H9 (cell line): ENCODE measurements at regions not wholly inside any gene's neighbourhood (a gene's known extent, or its start where the extent isn't known, plus 50 kb on each side); places are given as distances from the start of the nearest gene placed in this dataset.

Source experiments
- DNase-seq: peaks from one replicate; pipeline ENCODE4 v3.0.0-alpha.2; 2017
- H2AFZ ChIP-seq: one replicate; pipeline ENCODE4 v1.6.1; 2013; ENCODE audit warnings: mild to moderate bottlenecking, low read length, control low read depth, moderate library complexity
- H2AK5ac ChIP-seq: 2 replicates; pipeline ENCODE4 v1.6.1; 2013; ENCODE audit warnings: low read length, control low read depth, mixed read lengths; ENCODE audit not compliant: insufficient read length
- H2BK120ac ChIP-seq: one replicate; pipeline ENCODE4 v1.6.1; 2013; ENCODE audit warnings: low read depth, mild to moderate bottlenecking, low read length, control low read depth, inconsistent platforms; ENCODE audit not compliant: poor library complexity, severe bottlenecking
- H2BK12ac ChIP-seq: 2 replicates; pipeline ENCODE4 v1.6.1; 2013; ENCODE audit warnings: low read length, control low read depth, mixed read lengths, low read depth; ENCODE audit not compliant: insufficient read length
- H2BK15ac ChIP-seq: 2 replicates; pipeline ENCODE4 v1.6.1; 2013; ENCODE audit warnings: low read depth, low read length, control low read depth
- H2BK20ac ChIP-seq: one replicate; pipeline ENCODE4 v1.6.1; 2013; ENCODE audit warnings: low read depth, mild to moderate bottlenecking, low read length, control low read depth, inconsistent platforms; ENCODE audit not compliant: poor library complexity, severe bottlenecking
- H2BK5ac ChIP-seq: 2 replicates; pipeline ENCODE4 v1.6.1; 2013; ENCODE audit warnings: low read length, control low read depth, mixed read lengths; ENCODE audit not compliant: insufficient read length
- H3K14ac ChIP-seq: 2 replicates; pipeline ENCODE4 v1.6.1; 2013; ENCODE audit warnings: low read length, control low read depth; ENCODE audit not compliant: insufficient read depth
- H3K18ac ChIP-seq: 2 replicates; pipeline ENCODE4 v1.6.1; 2013; ENCODE audit warnings: low read depth, mild to moderate bottlenecking, mixed read lengths, low read length, control low read depth; ENCODE audit not compliant: insufficient read length
- H3K23ac ChIP-seq: 2 replicates; pipeline ENCODE4 v1.6.1; 2013; ENCODE audit warnings: low read length, control low read depth, mixed read lengths, low read depth; ENCODE audit not compliant: insufficient read length
- H3K23me2 ChIP-seq: 2 replicates; pipeline ENCODE4 v1.6.1; 2013; ENCODE audit warnings: low read depth, mild to moderate bottlenecking, mixed read lengths, low read length, control low read depth; ENCODE audit not compliant: insufficient read length, poor library complexity, severe bottlenecking
- H3K27ac ChIP-seq: 2 replicates; pipeline ENCODE4 v1.5.1; 2013; ENCODE audit warnings: low read length, control low read depth, mixed read lengths, low read depth; ENCODE audit not compliant: insufficient read length
- H3K27me3 ChIP-seq: 2 replicates; pipeline ENCODE4 v1.6.1; 2013; ENCODE audit warnings: low read length, control low read depth, inconsistent platforms; ENCODE audit not compliant: insufficient read depth
- H3K4ac ChIP-seq: 2 replicates; pipeline ENCODE4 v1.6.1; 2013; ENCODE audit warnings: low read depth, mild to moderate bottlenecking, control low read depth, inconsistent platforms, low read length, moderate library complexity
- H3K4me1 ChIP-seq: 2 replicates; pipeline ENCODE4 v1.6.1; 2013; ENCODE audit warnings: low read length, control low read depth, inconsistent platforms; ENCODE audit not compliant: insufficient read depth
- H3K4me2 ChIP-seq: 2 replicates; pipeline ENCODE4 v1.6.1; 2013; ENCODE audit warnings: low read length, control low read depth, mixed read lengths; ENCODE audit not compliant: insufficient read length, insufficient read depth
- H3K56ac ChIP-seq: 2 replicates; pipeline ENCODE4 v1.6.1; 2013; ENCODE audit warnings: low read depth, mild to moderate bottlenecking, mixed read lengths, low read length, control low read depth; ENCODE audit not compliant: insufficient read length
- H3K79me1 ChIP-seq: 2 replicates; pipeline ENCODE4 v1.6.1; 2013; ENCODE audit warnings: low read depth, mild to moderate bottlenecking, moderate library complexity, low read length, control low read depth, inconsistent platforms; ENCODE audit not compliant: insufficient read depth, poor library complexity, severe bottlenecking
- H3K79me2 ChIP-seq: 2 replicates; pipeline ENCODE4 v1.6.1; 2013; ENCODE audit warnings: low read length, control low read depth, inconsistent platforms; ENCODE audit not compliant: insufficient read depth
- H3K9ac ChIP-seq: 2 replicates; pipeline ENCODE4 v1.6.1; 2013; ENCODE audit warnings: low read length, control low read depth, mixed read lengths; ENCODE audit not compliant: insufficient read length; ENCODE audit errors: extremely low read depth
- H3K9me3 ChIP-seq: one replicate; pipeline ENCODE4 v1.6.1; 2013; ENCODE audit warnings: low read depth, low read length, inconsistent platforms; ENCODE audit not compliant: control insufficient read depth
- H3T11ph ChIP-seq: one replicate; pipeline ENCODE4 v1.6.1; 2013; ENCODE audit warnings: mild to moderate bottlenecking, low read length, control low read depth, inconsistent platforms
- H4K20me1 ChIP-seq: one replicate; pipeline ENCODE4 v1.6.1; 2013; ENCODE audit not compliant: control insufficient read depth, insufficient read length, insufficient read depth
- H4K5ac ChIP-seq: 2 replicates; pipeline ENCODE4 v1.6.1; 2013; ENCODE audit warnings: low read depth, mild to moderate bottlenecking, mixed read lengths, low read length, control low read depth; ENCODE audit not compliant: insufficient read length
- H4K8ac ChIP-seq: replicated peaks from 2 replicates; pipeline ENCODE4 v1.6.1; 2013; ENCODE audit warnings: low read length, control low read depth, mixed read lengths, low read depth; ENCODE audit not compliant: insufficient read length
- H4K91ac ChIP-seq: 2 replicates; pipeline ENCODE4 v1.6.1; 2013; ENCODE audit warnings: low read depth, mild to moderate bottlenecking, moderate library complexity, mixed read lengths, low read length, control low read depth; ENCODE audit not compliant: insufficient read length
- H3K27ac Mint-ChIP-seq, 3 experiments: 2 replicates in 2 of 3; 3 replicates in 1 of 3; pipeline ENCODE4 v1.8.0; 2020 to 2021; ENCODE audit warnings: mixed read lengths in 3 of 3, mild to moderate bottlenecking in 1 of 3, moderate library complexity in 1 of 3
- H3K27me3 Mint-ChIP-seq: 2 replicates; pipeline ENCODE4 v1.8.0; 2021; ENCODE audit warnings: low read depth, mild to moderate bottlenecking, moderate library complexity, mixed read lengths
- H3K36me3 Mint-ChIP-seq, 3 experiments: 2 replicates in 2 of 3; 3 replicates in 1 of 3; pipeline ENCODE4 v1.8.0; 2020 to 2021; ENCODE audit warnings: low read depth in 3 of 3, mixed read lengths in 3 of 3; ENCODE audit not compliant: insufficient read depth in 1 of 3
- H3K4me1 Mint-ChIP-seq, 2 experiments: 2 replicates each; pipeline ENCODE4 v1.8.0; 2020; ENCODE audit warnings: mixed read lengths in 2 of 2
- H3K4me3 Mint-ChIP-seq, 2 experiments: 2 replicates in 1 of 2; 3 replicates in 1 of 2; pipeline ENCODE4 v1.8.0; 2020 to 2021; ENCODE audit warnings: mild to moderate bottlenecking in 2 of 2, mixed read lengths in 2 of 2, moderate library complexity in 1 of 2
- H3K9me3 Mint-ChIP-seq, 2 experiments: 2 replicates in 1 of 2; 3 replicates in 1 of 2; pipeline ENCODE4 v1.8.0; 2020; ENCODE audit warnings: mild to moderate bottlenecking in 2 of 2, mixed read lengths in 2 of 2, moderate library complexity in 1 of 2
- WGBS: extraction: QIAGEN DNeasy Blood & Tissue Kit; methylation state at CpG from one replicate; pipeline ENCODE4 v1.1.7; 2013; ENCODE audit warnings: missing lambda C conversion rate, low lambda C conversion rate, mixed read lengths; ENCODE audit not compliant: insufficient read length; ENCODE audit errors: extremely low coverage; 5-methylcytosine and 5-hydroxymethylcytosine counted together
- TF ChIP-seq, protein P1 (sequence below): fragments of 200-600 bp; sonication (generic); conservative IDR thresholded peaks from 3 replicates; pipeline ENCODE4 v1.8.0; 2021; ENCODE audit warnings: antibody characterized with exemption, mild to moderate bottlenecking

DNA sequence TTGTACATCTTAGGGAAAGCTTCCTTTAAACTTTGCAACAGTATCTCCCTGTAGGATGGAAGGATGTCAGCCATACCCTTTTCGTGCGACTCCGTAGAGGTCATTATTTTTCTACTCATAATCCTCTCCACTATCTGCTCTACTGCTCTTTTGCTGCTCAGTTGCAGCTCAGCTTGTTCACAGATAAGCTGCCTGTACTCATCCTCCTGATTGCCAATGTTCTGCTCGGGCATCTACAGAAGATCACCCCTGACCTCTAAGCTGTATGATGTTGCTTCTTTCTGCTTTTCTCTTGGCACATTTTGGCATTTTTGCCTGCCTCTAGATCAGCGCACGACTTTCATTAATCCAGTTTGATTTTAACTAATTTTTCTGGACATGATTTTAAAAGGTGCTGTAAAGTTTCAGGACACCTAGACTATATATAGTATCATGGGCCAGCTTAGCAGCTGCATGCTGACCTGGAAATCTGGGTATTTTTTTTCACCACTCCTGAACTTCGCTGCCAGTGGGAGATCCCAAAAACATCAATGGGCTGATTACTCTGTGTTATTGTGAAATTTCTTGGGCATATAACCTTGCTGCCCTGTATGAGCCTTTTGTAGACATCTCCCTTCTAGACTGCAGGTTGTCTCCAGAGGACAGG is 131.2 kb upstream of the ZNF608 start:
- WGBS, result no CpG with 5 or more reads among the region's 7 CpGs
- Histone ChIP-seq H3K18ac (no peak overlapping the region), H2AK5ac (no peak overlapping the region), H3K4me1 (no peaks in the 10 kb centered on the region), H2AFZ (no peak overlapping the region), H3K27ac (no peak overlapping the region), H2BK15ac (no peak overlapping the region), H3K27me3 (no peaks in the 10 kb centered on the region), H4K8ac (no peak overlapping the region), H3K23me2 (no peaks in the 10 kb centered on the region), H3K14ac (no peak overlapping the region), H4K5ac (no peak overlapping the region), H4K20me1 (no peaks in the 10 kb centered on the region), H3K9me3 (no peaks in the 10 kb centered on the region), H3K4ac (no peak overlapping the region), H2BK5ac (no peak overlapping the region), H3K4me2 (no peak overlapping the region), H2BK12ac (no peak overlapping the region), H2BK120ac (no peak overlapping the region), H3K79me2 (no peaks in the 10 kb centered on the region), H3T11ph (no peak overlapping the region), H2BK20ac (no peak overlapping the region), H4K91ac (no peak overlapping the region), H3K56ac (no peak overlapping the region), H3K23ac (no peak overlapping the region), H3K9ac (no peak overlapping the region), H3K79me1 (no peaks in the 10 kb centered on the region)
- no peak overlapping the region for H3K4me3 Mint-ChIP-seq
- TF ChIP-seq, protein P1, sequence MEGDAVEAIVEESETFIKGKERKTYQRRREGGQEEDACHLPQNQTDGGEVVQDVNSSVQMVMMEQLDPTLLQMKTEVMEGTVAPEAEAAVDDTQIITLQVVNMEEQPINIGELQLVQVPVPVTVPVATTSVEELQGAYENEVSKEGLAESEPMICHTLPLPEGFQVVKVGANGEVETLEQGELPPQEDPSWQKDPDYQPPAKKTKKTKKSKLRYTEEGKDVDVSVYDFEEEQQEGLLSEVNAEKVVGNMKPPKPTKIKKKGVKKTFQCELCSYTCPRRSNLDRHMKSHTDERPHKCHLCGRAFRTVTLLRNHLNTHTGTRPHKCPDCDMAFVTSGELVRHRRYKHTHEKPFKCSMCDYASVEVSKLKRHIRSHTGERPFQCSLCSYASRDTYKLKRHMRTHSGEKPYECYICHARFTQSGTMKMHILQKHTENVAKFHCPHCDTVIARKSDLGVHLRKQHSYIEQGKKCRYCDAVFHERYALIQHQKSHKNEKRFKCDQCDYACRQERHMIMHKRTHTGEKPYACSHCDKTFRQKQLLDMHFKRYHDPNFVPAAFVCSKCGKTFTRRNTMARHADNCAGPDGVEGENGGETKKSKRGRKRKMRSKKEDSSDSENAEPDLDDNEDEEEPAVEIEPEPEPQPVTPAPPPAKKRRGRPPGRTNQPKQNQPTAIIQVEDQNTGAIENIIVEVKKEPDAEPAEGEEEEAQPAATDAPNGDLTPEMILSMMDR, result no peak
- DNase-seq, result no peak
- H3K4me1 Mint-ChIP-seq, result peaks cover 23 to 40% of the 10 kb centered on the region in 2 experiments
- peaks cover 0 to 14% (median 3%) of the 10 kb centered on the region in 3 experiments; a peak in 4 of 7 replicates for H3K36me3 Mint-ChIP-seq
- no peak overlapping the region; a peak in 1 of 7 replicates for H3K27ac Mint-ChIP-seq
- no peaks in the 10 kb centered on the region for H3K27me3 Mint-ChIP-seq
- peaks cover 7 to 13% of the 10 kb centered on the region in 2 experiments; a peak in 4 of 5 replicates for H3K9me3 Mint-ChIP-seq
